ENCODE measurements at regions not wholly inside any gene's neighbourhood (a gene's known extent, or its start where the extent isn't known, plus 50 kb on each side); places are given as distances from the start of the nearest gene placed in this dataset.
"Not testable (repeated sequence)": the region's sequence is repeated elsewhere in the genome, so short reads cannot be mapped to it uniquely, and the experiment has no call there.

DNA sequence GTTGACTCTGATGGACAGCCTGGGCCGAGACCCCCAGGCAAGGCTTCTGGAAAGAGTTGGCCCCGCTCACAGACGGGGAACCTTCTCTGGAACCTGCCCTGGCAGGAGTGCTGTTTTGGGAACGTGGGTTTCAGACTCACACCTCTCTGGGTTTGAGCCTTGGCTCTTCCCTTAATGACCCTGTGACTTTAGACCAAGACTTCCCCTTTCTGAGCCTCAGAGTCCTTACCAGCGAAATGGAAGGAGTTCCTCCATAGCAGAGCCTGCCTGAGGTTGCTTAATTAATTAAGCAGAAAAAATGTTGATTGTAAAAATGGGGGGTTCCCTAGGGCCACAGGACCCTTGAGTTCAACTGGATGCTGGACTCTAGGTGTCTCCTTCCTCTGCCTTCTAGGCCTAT lies 408.2 kb downstream of the SEC14L1 start:
- DNase-seq (ENCODE audit: low read depth), result no peak

DNA sequence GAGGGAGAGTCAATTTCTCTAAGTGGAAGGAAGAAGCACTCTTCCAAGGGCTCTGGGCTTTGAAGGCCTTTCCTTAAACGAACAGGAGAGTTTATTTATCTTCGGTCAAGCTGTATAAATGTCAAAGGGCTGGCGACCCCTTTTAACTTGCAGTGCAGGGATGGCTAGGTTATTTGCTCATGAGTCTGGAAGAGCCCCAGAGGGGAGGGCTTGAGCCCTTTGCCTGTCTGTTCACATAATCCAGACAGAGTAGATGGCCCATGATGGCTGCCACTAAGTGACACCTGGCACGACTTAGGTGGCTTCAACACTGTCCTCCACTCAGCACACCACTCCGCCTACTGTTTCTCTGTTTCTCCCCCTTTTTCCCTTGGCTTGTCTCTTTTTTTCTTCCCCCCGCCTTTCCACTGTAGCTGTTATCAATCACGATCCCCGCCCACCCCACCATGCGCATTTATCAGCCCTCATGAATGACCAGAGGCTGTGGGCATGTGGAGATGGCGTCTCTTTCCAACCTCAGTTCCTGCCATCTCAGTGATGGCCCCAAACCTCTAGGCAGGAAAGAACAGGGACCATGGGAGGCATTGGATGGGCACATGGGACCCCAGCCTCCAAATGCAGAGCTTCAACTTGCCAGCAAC lies 408.7 kb upstream of the TNRC6C start:
- no peak for DNase-seq (ENCODE audit: low read depth)

DNA sequence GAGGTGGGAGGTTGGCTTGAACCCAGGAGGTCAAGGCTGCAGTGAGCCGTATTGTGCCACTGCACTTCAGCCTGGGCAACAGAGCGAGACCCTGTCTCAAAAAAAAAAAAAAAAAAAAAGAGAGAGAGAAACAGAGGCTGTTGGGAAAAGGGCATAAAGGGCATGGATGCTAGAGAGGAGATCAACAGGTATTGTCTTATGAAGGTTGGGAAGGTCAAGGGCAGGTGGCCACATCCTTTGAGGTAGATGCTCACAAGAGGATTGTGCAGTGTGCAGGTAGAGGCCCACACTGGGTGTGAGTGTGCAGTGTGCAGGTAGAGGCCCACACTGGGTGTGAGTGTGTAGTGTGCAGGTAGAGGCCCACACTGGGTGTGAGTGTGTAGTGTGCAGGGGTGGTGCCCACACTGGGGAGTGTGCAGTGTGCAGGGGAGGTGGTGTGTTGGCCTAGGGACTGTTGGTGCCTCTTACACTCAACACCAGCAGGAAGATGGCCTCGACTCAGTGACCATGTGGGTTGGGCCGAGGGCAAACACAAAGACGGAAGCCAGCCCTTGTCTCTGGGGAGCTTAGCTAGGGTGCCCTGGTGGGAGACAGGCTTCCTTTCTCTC lies 404.9 kb upstream of the TNRC6C start:
- no peak for DNase-seq (ENCODE audit: low read depth)

DNA sequence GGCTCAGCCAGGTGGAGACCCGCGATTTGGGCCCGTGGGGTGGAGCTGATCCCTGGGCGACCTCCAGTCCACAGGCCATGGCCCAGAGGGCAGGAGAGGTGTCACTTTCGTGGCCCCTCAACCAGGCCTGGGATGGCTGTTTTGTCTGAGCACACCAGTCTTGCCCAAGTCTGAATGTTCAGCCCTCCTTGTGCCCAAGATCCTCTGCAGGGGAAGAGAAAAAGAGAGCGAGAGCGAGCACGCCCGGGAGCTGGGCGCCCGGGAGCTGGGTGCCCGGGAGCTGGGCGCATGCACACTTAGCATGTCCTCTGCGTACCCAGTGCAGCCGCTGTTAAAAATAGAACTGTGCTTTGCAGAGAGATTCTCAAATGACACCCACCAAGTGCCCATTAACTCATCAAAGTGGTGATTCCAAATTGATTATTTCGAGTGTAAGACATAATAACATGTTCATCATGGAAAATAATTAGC lies 403.3 kb upstream of the TNRC6C start:
- no peak for DNase-seq (ENCODE audit: low read depth)

DNA sequence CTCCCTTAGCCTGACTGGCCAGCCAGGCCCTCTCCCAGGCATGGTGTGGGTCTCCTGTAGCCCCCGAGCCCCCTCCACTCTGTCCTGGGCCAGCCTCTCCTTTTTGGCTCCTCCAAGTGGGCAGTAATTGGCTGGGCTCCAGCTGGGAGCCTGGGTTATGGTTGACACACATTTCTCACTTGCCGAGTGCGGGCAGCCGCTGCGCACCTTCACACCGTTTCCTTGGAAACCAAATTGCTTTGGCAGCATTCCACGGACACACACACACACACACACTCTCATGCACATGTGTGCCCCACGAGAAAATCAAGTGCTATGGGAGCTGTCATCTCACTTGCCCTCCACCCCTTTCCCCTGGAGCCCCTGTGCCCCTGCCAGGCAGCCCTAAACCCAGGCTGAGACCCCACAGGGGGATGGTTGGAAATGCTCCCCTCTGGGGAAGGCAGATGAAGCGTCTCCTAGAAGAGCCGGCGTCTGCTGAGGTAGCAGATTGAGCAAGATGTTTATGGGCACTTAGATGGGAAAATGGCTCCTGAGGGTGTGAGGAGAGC lies 402.7 kb upstream of the TNRC6C start:
- no peak for DNase-seq (ENCODE audit: low read depth)

DNA sequence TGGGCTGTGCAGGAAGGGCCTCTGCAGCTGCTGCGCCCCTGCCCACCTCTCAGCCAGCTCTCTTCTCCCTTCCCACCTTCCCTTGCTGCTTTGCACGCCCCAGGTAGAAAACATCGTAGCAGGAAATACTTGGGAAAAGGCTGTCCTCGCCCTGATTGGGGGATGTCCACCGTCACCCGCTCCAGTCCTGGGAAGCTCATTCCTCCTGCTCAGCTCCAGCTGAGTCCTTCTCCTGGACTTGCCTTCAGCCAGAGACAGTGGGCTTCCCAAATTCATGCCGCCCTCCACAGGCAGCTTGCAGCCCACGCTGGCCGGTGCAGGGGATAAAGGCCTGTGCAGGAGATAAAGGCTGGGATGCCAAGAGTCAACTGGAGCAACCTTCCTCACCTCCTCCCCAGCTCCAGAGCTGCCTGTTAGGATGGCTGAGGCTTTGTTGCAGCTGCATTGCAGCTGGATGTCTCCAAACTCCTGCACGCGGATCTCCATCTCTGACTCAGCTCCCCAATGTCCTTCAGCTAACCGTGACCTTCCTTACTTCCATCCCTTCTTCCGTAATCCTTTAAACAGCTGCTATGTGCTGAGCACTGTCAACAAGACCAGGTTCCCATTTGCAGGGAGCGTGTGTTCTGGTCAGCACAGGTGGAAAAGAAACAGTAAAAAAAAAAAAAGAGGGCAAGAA lies 402.0 kb upstream of the TNRC6C start:
- DNase-seq (ENCODE audit: low read depth), result no peak

DNA sequence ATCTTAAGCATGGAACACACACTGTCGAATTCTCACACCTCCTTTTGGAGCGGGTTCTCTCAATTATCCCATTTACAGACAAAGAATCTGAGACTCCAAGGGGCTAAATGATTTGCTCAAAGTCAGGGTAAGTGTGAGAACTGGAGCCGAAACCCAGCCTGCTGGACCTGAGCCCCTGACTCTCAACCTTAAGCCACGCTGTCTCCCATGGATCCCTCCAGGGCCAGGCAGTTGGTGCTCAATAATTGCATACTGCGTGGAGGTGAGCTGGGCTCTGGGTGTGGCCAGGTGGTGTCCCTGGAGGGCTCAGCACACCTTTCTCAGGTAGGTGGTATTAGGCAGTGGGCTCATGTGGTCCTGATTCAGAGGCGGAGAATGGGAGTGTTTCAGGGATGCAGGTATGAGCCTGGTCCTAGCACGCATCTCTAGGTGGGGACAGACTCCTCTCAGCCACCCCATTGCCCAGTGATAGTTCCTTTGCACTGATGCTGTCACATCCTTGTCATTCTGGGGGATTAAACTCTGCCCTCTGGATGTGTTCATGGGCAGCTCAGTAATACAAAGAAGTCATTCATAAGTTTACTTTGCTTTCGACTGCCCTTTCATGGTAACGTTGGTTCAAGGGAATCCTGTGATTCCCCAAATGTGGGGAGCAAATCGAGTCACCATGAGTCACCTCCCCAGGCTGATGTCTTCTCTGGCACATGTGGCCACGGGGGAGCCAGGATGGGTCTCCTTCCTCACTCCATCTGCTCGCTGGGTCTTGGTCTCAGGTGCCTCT lies 399.5 kb upstream of the TNRC6C start:
- DNase-seq (ENCODE audit: low read depth), result no peak

DNA sequence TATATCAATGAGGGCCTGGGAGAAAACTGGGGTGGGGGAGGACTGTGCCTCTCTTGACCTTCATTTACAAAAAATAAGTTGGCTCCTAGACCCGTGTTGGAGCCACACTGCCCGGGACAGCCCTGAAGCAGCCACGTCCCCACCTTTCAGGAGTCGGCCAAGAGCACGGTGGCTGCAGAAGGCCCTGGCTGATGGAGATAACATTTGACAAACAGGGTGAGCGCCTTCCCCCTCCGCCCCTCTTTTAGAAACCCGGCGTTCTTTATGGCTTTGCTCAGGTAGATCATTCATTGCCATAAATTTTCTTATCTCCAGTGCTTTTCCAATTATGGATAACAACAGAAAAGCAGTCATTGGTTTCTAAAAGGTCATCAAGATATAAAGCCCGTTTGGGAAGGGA lies 398.1 kb upstream of the TNRC6C start:
- no peak for DNase-seq (ENCODE audit: low read depth)

DNA sequence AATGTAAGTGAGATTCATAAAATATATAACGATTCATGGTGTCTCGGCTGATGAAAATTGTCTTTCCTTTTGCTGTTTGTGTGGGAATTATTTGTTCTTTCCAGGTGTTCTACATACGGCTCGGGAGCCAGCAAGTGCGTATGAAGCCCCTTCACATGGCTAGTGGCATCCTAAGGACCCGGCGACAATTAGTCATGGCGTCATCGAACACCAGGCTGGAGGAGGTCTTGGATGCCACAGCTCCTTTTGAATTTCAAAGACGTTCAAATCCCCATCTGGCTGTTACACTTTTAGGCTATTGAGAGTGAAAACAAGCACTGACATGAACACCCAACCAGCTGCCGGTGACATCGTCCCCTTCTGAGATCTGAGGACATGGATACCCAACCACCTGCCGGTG lies 397.7 kb upstream of the TNRC6C start:
- no peak for DNase-seq (ENCODE audit: low read depth)

DNA sequence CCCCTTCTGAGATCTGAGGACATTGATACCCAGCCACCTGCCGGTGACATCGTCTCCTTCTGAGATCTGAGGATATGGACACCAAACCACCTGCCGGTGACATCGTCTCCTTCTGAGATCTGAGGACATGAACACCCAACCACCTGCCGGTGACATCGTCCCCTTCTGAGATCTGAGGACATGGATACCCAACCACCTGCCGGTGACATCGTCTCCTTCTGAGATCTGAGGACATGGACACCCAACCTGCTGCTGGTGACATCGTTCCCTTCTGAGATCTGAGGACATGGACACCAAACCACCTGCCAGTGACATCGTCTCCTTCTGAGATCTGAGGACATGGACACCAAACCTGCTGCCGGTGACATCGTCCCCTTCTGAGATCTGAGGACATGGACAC lies 396.1 kb upstream of the TNRC6C start:
- not testable (repeated sequence) for DNase-seq (ENCODE audit: low read depth)

DNA sequence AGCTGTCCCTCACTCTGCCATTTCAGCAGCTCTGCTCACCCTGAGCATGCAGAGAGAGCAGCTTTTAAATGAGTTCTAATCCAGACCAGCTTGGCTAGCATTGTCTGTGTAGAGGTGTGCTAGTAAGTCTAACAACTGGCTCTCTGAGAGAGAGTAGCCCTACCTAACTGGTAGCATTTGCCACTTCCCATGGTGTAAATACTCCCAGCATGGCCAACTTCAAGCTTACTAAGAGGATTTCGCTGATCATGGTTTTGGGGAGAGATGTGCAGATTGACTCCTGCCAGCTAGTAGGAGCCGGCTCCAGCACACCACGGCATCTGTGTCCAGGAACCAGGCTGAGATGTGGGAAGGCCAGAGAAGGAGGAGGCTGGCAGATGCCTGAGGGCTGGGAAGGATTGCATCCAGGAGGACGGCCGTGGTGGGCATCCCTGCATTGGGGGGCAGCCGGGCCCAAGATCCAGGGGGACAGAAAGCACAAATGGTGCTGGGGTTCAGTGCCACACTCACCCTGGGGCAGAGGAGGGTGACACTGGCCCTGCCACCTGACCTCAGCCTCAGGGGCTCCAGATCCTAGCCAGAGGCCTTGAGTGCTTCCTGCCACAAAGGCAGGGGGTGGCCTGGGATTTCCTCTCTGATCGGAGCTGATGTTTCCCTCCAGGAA lies 394.9 kb upstream of the TNRC6C start:
- DNase-seq (ENCODE audit: low read depth), result no peak

DNA sequence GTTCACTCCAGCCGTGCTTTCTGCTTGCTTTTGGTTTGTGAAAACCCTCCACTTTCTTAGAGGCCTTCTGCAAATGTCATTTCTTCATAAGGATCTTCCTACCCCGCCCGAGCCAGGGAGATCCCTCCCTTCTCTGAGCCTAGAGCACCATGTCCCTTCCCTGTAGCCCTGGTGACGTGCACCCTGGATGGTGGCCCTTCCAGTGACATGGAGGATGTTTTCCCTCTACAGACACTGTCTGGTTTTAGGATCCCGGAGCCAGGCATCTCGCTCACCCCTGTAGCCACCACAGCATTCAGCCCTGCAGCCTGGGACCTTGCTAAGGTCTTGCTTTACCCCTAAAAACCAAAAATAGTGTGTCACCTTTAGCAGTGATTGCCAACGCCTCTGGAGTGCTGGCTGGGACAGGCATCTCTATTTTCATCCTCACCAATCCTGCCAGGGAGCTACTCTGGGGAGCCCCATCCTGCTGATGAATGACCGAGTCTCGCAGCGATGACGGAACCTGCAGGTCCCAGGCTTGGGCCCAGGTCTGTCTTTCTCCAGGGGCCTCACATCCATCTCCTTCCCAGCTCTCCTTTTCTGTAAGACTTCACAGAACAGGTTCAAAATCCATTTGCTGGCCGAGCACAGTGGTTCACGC lies 394.1 kb upstream of the TNRC6C start:
- DNase-seq (ENCODE audit: low read depth), result no peak

DNA sequence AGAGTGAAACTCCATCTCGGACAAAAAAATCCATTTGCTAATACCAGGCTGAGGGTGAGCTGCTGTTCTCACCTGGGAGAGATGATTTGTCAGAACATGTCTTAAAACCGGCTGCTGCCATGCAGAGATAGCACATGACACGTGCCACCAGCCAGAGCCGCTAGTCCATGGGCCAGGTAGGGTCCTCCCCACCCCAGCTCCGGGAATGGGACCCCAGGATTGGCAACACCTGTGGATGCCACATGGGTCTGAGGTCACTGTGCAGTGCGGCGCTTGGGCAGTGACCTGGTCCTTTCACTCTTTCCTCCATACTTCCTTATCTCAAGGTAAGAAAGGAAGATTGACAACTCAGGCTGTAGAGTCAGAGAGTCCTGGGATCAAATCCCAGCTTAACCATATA lies 393.3 kb upstream of the TNRC6C start:
- DNase-seq (ENCODE audit: low read depth), result no peak

DNA sequence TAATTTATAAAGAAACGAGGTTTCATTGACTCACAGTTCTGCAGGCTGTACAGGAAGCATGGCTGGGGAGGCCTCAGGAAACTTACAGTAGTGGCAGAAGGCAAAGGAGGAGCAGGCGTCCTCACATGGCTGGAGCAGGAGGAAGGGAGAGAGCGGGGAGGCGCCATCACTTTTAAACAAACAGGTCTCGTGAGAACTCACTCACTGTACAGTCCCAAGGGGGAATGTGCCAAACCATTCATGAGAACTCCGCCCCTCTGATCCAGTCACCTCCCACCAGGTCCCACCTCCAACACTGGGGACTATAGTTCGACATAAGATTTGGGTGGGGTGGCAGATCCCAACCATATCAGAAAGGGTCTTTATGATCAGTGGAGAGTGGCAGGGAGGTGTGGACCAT lies 392.4 kb upstream of the TNRC6C start:
- no peak for DNase-seq (ENCODE audit: low read depth)

DNA sequence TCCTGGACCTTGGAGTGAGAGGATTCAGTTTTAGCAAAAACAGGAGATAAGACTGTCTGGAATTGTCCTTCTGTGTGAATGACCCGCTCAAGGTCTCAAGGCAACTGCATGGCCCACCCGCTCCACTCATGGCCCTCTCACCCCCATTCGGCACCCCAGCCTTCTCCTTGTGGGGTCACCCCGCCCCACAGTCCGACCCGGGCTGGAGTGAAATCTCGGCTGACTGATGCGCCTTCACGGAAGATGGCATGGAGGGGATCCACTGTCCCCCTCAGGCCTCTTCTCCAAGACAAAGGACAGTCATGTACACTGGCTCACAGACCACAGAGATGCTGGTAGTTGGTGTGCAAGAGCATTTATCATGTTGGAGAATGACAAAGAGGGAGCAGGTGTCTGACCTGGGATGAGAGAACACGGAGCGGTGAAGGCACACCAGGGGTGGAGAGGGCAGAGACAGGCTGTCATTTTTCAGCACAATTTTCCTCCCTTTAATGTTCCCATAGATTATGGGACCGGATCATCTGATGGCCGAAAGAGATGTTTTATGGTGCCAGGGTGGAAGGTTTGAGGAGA lies 391.9 kb upstream of the TNRC6C start:
- no peak for DNase-seq (ENCODE audit: low read depth)

DNA sequence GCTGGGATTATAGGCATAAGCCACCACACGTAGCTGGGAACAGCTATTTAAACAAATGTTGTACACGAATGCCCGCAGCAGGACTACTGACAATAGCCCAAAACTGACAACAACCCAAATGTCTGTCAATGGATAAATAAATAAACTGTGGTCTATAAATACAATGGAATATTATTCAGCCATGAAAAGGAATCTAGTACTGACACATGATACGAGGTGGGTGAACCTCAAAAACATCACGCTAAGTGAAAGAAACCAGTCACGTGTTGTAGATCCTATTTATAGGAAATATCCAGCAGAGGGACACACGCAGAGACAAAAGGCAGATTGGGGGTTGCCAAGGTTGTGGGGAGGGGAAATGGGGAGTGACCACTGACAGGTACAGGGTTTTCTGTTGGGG lies 390.0 kb upstream of the TNRC6C start:
- no peak for DNase-seq (ENCODE audit: low read depth)

DNA sequence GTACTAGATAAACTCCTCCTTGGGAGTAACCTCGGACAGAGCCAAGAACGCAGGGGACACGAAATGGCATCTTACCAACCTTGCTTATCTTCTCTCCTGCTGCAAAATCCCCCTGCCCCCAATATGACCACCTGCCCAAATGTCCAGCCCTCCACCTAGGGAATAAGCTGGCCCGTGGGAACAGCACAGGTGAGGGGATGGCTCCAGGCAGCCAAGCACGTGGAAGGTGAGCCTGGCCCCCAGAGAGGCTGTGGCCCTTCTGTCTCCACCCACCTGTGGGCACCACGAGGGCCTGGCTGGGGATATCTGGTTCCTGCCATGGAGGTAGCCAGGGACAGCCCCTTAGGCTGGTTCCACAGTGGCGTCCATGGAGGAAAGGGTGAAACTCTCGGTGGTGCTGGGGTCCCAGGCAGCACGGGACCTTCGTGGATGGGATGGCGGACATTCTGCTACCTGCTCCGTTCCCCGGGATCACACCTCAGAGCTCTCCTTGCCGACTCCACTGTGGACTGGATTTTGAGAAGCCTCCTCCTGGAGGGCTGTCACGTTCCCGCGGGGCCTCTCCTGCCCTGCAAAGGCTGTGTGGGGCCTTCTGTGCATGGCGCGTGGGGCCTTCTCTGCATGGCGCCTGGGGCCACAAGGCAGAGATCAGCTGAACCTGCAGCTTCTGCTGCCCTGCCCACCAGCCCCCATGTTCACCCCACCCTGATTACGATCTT lies 388.5 kb upstream of the TNRC6C start:
- DNase-seq (ENCODE audit: low read depth), result no peak

DNA sequence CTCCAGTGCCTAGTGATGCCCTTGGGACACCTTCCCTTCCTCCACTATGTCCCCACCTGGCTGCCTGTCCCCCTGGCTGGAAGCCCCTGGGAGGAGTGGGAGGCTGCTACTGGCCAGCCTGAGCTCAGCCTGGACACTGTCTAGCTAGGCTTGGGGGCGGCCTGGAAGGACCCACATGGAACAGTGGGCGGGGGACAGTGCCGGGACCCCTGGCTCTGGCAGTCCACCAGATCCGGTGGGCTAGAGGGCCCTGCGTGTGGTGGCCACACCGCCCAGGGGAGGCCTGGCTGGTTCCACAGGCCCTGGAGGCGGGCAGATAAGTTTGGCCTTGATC lies 388.0 kb upstream of the TNRC6C start:
- DNase-seq (ENCODE audit: low read depth), result no peak

DNA sequence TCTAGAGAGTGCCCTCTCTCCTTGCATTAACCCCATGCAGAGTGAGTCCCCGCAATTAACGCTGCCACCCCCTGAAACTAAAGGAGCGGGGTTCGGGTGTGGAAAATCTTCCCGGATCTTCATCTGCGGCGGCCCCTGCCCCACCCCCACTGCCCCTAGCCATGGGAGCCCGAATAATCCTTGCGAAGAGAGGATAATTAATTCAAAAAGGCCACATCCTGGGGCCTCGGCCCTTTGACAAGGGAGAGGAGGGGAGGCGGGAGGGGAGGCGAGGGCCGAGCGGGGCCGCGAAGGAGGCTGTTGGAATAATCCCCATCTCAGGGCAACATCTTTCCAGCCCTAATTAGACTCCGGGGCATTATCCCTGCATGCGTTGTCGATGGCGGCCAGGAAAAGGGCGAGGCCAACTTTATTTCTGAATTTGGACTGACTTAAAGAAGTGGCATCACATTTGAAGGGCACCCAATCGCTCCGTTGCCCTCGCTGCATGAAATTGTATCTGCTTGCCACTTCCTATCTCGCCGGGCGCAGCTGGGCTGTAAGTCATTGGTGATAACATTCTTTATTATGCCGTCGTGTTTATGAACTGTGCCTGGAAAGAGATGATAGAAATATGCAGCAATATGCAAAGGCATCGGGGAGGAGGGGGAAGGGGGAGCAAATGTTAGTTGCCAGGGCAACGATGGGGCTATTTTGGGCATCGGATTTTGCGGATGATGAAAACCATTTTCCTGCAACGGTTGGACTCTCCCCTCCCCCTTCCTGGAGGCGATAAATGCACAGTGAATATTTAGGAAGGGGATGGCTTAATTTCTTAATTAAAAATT lies 387.1 kb upstream of the TNRC6C start:
- DNase-seq (ENCODE audit: low read depth), result no peak
